ENCODE measurements at regions not wholly inside any gene's neighbourhood (a gene's known extent, or its start where the extent isn't known, plus 50 kb on each side); places are given as distances from the start of the nearest gene placed in this dataset.

DNA sequence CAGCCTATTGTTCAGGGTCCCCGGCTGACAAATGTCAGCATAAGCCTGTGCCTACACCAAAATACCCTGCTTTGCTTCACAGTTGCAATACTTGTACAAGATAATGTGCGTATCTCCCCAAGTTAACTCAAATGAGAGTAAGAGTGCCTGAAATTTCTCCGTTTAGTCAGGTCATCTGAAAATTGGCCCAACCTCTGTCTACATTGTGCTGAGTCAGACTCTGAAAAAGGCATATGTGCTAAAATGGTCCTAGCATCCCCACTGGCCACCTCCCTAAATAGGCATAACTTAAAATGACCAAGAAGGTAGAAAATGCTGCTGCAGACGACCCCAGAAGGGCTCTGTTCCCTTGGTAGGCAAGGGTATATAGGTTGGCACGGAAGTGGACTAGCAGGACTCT, 1653.8 kb upstream of the DDX18 start:
- CTCF ChIA-PET, result no interaction called here
- no peaks in the 10 kb centered on the region for H3K4me1 ChIP-seq
- Mint-ChIP-seq H3K4me1 (ENCODE audit: low read depth, unreplicated experiment) (no peaks in the 10 kb centered on the region), H3K27me3 (ENCODE audit: insufficient read depth, unreplicated experiment) (no peaks in the 10 kb centered on the region), H3K4me3 (ENCODE audit: unreplicated experiment) (no peak overlapping the region), H3K36me3 (ENCODE audit: insufficient read depth, unreplicated experiment) (no peaks in the 10 kb centered on the region), H3K27ac (ENCODE audit: unreplicated experiment) (no peak overlapping the region), H3K9me3 (ENCODE audit: unreplicated experiment) (peaks cover 25% of the 10 kb centered on the region)
- H3K9me3 ChIP-seq, result peaks cover 6% of the 10 kb centered on the region
- POLR2A ChIA-PET, result no interaction called here
- no peak for DNase-seq
- TF ChIP-seq, protein P1, sequence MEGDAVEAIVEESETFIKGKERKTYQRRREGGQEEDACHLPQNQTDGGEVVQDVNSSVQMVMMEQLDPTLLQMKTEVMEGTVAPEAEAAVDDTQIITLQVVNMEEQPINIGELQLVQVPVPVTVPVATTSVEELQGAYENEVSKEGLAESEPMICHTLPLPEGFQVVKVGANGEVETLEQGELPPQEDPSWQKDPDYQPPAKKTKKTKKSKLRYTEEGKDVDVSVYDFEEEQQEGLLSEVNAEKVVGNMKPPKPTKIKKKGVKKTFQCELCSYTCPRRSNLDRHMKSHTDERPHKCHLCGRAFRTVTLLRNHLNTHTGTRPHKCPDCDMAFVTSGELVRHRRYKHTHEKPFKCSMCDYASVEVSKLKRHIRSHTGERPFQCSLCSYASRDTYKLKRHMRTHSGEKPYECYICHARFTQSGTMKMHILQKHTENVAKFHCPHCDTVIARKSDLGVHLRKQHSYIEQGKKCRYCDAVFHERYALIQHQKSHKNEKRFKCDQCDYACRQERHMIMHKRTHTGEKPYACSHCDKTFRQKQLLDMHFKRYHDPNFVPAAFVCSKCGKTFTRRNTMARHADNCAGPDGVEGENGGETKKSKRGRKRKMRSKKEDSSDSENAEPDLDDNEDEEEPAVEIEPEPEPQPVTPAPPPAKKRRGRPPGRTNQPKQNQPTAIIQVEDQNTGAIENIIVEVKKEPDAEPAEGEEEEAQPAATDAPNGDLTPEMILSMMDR (IDR thresholded peaks at IDR 0.05; ENCODE audit: insufficient read depth in 1 of 2, low read depth in 1 of 2, low read length in 1 of 2, severe bottlenecking in 1 of 2, unreplicated experiment in 1 of 2), result no peak
- BruUV-seq (replicated peaks), result no TSS peak
- H3K4me3 ChIP-seq (ENCODE audit: low read depth, low read length), result no peak overlapping the region
- no peaks in the 10 kb centered on the region for H3K27me3 ChIP-seq (replicated peaks; ENCODE audit: control insufficient read depth, insufficient read depth, low read length)
- intact Hi-C loops (cut with micrococcal nuclease; ENCODE audit: unreplicated experiment), result no loop called here
- H3K36me3 ChIP-seq (ENCODE audit: control insufficient read depth, insufficient read depth, low read length), result no peaks in the 10 kb centered on the region

DNA sequence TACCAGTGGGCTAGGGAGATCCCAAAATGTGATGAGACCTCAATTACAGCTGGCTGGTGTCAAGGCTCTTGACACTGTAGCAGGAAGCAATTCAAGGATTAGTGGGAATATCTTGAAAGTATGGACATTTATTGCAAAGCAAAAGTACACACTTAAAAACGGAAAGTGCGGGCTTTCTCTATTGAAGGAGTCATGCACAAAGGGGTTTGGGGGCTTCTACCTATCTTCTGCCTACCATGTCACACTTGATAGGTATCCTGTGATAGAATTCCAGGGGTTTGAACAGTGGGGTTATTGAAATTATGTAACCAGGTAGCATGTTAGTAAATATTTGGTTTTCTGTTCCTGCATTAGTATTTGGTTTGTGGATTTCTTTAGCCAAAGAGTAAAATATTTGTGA, 1652.1 kb upstream of the DDX18 start:
- POLR2A ChIA-PET, result no interaction called here

DNA sequence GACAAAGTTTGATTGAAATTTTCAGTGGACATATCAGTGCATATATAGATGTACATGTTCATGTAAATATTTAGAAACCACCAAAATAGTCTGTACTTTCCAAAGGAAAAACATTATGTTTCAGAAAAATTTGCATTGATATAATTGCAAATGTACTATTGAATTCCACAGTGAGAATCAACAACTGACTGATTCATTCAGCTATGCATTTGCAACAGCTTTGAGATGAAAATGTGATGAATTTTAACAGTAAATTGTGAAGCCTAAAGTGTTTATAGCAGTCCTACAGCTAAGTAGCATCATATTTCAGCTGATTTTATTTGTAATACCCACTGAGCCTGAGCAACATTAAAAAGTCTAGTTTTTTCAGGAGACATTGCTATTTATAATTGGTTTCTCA, 1647.4 kb upstream of the DDX18 start:
- BruUV-seq (replicated peaks), result no TSS peak
- H3K36me3 Mint-ChIP-seq (ENCODE audit: insufficient read depth, unreplicated experiment), result no peaks in the 10 kb centered on the region
- DNase-seq, result no peak
- H3K27me3 ChIP-seq (replicated peaks; ENCODE audit: control insufficient read depth, insufficient read depth, low read length), result no peaks in the 10 kb centered on the region
- no peaks in the 10 kb centered on the region for H3K36me3 ChIP-seq (ENCODE audit: control insufficient read depth, insufficient read depth, low read length)
- intact Hi-C loops (cut with micrococcal nuclease; ENCODE audit: unreplicated experiment), result no loop called here
- no peaks in the 10 kb centered on the region for H3K4me1 Mint-ChIP-seq (ENCODE audit: low read depth, unreplicated experiment)
- ChIA-PET POLR2A (no interaction called here), CTCF (no interaction called here)
- no peaks in the 10 kb centered on the region; the same call in 1 of the 2 replicates for H3K9me3 ChIP-seq
- H3K27ac Mint-ChIP-seq (ENCODE audit: unreplicated experiment), result no peak overlapping the region
- no peak overlapping the region for H3K4me3 Mint-ChIP-seq (ENCODE audit: unreplicated experiment)
- no peaks in the 10 kb centered on the region for H3K27me3 Mint-ChIP-seq (ENCODE audit: insufficient read depth, unreplicated experiment)
- TF ChIP-seq, protein P1 (IDR thresholded peaks at IDR 0.05; ENCODE audit: insufficient read depth in 1 of 2, low read depth in 1 of 2, low read length in 1 of 2, severe bottlenecking in 1 of 2, unreplicated experiment in 1 of 2), result no peak
- H3K9me3 Mint-ChIP-seq (ENCODE audit: unreplicated experiment), result peaks cover 24% of the 10 kb centered on the region
- H3K4me1 ChIP-seq, result no peaks in the 10 kb centered on the region
- no peak overlapping the region for H3K4me3 ChIP-seq (ENCODE audit: low read depth, low read length)

More for the DNA sequence above, 1652.1 kb upstream of the DDX18 start:
- Histone ChIP-seq H3K4me3 (ENCODE audit: low read depth, low read length) (no peak overlapping the region), H3K36me3 (ENCODE audit: control insufficient read depth, insufficient read depth, low read length) (no peaks in the 10 kb centered on the region), H3K27me3 (replicated peaks; ENCODE audit: control insufficient read depth, insufficient read depth, low read length) (no peaks in the 10 kb centered on the region), H3K4me1 (no peaks in the 10 kb centered on the region), H3K9me3 (no peaks in the 10 kb centered on the region; the same call in 1 of the 2 replicates)
- CTCF ChIA-PET, result no interaction called here
- DNase-seq, result no peak
- no TSS peak for BruUV-seq (replicated peaks)
- intact Hi-C loops (cut with micrococcal nuclease; ENCODE audit: unreplicated experiment), result no loop called here
- Mint-ChIP-seq H3K27me3 (ENCODE audit: insufficient read depth, unreplicated experiment) (no peaks in the 10 kb centered on the region), H3K4me1 (ENCODE audit: low read depth, unreplicated experiment) (no peaks in the 10 kb centered on the region), H3K27ac (ENCODE audit: unreplicated experiment) (no peak overlapping the region), H3K4me3 (ENCODE audit: unreplicated experiment) (no peak overlapping the region), H3K36me3 (ENCODE audit: insufficient read depth, unreplicated experiment) (no peaks in the 10 kb centered on the region), H3K9me3 (ENCODE audit: unreplicated experiment) (peaks cover 25% of the 10 kb centered on the region)
- TF ChIP-seq, protein P1 (IDR thresholded peaks at IDR 0.05; ENCODE audit: insufficient read depth in 1 of 2, low read depth in 1 of 2, low read length in 1 of 2, severe bottlenecking in 1 of 2, unreplicated experiment in 1 of 2), result no peak
